GM19463 (cell line): ENCODE measurements at regions not wholly inside any gene's neighbourhood (a gene's known extent, or its start where the extent isn't known, plus 50 kb on each side); places are given as distances from the start of the nearest gene placed in this dataset.

Experiments used
- ATAC-seq: cut with Tn5 transposase; IDR thresholded peaks from one replicate; pipeline ENCODE4 v1.9.1; 2021; ENCODE audit warnings: mild to moderate bottlenecking, moderate library complexity; ENCODE audit not compliant: unreplicated experiment

GRCh38 chr11:11081776-11082175, 223.9 kb upstream of the ZBED5 start:
- no peak for ATAC-seq

- no peak for ATAC-seq
Observed at GRCh38 chr11:11081288-11081687, 223.4 kb upstream of the ZBED5 start.

- no peak for ATAC-seq
Observed at GRCh38 chr11:11078344-11079086, 220.7 kb upstream of the ZBED5 start.

DNA sequence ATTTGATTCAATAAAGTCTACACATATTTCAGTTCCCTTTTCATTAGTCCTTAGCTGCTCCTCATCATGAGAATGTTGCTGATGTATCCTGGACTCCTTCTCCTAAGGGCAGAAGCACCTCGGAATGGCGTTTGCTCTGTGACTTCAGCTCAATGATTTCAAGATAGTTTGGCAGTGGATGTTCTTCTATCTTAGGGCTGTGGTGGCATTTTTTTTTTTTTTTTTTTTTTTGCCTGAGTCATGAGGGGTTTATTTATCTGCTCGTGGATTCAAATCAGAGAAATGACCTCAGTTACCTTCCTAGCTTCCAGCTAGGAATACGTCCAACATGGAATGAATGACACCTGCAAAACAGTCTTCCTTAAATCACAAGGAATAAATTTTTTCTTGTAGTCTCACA, 220.0 kb upstream of the ZBED5 start:
- ATAC-seq = no peak

DNA sequence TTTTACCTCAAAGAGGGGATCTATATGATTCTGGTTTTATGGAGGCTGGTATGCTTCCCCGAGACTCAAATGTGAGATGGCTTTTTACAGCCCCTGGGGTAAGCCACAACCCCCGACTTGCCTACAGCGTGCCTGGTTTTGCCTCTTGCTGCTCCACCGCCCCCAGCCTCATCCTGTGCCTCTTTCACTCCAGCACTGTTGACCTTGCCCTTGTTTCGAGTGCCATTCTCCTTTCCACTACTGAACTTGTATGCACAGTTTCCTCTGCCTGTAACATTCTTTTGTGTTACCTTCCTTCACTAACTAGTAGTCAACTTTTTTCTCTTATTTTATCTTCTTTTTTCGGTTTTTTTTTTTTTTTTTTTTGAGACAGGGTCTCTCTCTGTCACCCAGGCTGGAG, 219.0 kb upstream of the ZBED5 start:
- ATAC-seq = no peak

- ATAC-seq = no peak
Observed at GRCh38 chr11:11076276-11076675, 218.4 kb upstream of the ZBED5 start.

GRCh38 chr11:11075515-11076171, 217.8 kb upstream of the ZBED5 start:
- ATAC-seq = no peak

DNA sequence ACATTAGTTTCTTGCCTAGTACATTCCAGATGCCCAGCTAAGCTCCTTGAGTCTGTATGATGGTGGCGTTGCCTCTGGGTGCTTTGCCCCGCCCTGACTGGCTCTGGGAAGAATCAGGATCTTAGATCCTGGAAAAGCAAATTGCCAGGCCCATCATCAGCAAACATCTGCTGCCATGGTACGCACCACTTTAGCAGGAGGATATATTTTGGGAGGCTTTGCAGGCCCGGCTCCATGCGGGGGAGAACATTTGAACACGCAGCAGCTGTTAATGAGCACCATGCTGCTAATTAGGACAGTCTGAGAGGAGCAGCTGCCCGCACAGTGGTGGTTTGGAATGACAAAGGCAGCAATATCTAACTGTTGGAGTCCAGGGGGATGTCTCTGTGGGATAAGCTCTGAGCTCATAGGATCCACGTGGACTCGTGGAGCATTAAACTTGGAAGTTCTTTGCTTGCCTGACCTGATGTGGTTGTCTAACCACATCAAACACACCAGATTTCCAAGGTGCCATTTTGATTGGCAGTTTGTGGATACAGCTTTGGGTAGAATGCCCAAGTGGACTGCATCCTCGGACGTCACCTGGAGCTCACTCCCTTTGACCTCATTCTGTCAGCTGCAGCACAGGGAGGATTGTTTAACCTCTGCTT, 217.0 kb upstream of the ZBED5 start:
- no peak for ATAC-seq

- no peak for ATAC-seq
Observed at GRCh38 chr11:11073996-11074395, 216.1 kb upstream of the ZBED5 start.

GRCh38 chr11:11072067-11072466, 214.2 kb upstream of the ZBED5 start:
- ATAC-seq = no peak

GRCh38 chr11:11071486-11071885, 213.6 kb upstream of the ZBED5 start:
- ATAC-seq = no peak

DNA sequence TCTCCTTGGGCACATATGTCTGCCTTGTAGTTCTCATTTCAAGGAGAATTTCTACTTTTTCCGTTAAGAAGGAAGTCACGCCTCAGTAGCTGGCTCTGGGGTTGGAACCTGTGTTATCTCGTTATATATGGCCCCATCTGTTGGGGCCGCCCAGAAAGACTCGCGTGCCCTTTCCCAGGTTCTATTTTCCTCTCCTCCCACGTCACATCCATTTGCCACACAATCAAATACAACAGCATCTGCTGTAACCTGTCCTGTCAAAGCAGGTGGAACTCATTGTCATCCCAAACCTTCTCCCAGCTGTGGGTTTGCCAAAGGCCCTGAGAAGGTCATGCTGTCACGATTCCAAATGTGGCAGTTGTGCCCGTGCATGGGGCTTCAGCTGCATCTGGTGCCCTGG, 213.1 kb upstream of the ZBED5 start:
- ATAC-seq = no peak

DNA sequence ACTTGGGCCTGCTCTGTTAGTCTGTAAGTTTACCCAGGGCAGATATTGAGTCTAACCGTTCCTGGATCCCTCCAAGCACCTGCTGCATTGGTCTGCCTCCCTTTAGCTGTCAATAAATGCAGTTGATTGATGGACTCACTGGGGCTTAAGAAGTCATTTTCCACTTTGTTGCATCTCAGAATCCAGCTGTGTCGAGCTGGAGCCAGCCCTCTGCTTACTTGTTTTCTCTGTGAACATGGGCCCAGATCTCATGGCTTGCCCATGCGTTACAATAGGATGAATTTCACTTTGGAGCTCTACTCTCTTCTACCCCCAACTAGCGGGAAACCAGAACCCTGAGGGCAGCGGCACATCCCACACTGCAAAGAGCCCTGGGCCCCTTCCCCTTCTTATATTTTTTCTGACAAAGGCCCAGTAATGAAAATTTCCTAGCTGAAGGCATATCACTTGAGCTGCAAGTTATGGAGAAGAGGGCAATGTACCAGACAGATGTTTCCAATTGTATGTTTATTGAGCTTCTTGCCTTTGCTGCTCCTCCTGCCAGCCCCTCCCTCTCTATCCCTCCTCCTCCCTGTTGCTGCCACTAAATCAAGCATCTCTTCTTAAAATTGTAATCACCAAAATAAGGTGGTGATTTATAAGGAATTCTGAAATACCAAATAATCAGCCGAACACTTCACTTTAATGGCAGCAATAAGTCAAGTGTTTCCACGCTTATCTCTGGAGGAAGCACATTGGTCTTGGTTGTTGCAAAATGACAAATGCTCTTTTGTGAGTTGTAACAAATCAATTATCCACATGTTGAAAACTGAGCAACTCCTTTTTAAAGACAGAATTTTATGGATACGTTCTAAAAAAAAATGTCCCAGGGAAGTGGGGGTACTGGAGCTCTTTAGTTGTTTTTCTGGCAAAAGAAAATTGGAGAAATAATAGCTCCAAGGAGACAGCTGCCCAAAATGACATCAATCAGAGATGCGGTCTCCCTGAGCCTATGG, 212.3 kb upstream of the ZBED5 start:
- no peak for ATAC-seq

DNA sequence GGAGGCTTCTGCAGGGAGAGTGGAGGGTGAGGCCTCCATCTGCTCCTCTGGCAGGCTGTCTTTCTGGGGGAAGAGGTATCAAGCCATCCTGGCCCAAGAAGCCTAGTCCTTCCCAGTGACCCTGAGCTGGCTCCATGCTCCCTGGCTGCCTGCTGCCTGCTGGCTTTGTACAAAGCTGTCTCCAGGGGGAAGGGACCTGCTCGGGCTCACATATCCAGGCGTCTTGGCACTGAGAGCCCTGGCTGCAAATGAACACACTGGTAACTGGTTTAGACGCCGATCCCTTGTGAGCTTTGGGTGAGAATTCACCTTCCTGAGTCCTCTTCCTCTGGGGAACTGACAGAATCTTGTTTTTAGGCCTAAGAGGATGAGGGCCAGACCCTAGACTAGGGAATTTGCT, 210.3 kb upstream of the ZBED5 start:
- ATAC-seq = no peak

GRCh38 chr11:11065396-11065795, 207.5 kb upstream of the ZBED5 start:
- ATAC-seq = no peak

DNA sequence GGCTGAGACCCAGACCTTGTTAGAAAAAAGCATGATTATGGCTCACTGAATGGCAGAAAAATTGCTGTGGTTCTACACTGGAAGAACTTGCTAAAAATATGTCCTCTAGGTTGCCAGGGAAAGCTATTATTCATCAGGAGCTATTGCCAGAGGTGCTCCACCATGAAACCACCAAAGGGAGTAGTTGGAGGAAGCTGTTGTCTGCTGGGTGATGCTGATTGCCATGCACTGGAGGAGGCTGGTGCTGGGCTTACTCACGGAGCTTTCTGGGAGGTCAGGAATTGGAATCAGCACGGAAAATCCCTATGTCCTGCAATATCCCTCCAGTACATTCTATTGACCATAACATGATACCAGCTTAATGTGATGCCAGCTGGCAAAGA, 199.6 kb upstream of the ZBED5 start:
- no peak for ATAC-seq

GRCh38 chr11:11056749-11057471, 199.1 kb upstream of the ZBED5 start:
- ATAC-seq = no peak

GRCh38 chr11:11056316-11056715, 198.5 kb upstream of the ZBED5 start:
- no peak for ATAC-seq

GRCh38 chr11:11047851-11048610, 190.2 kb upstream of the ZBED5 start:
- ATAC-seq = no peak

DNA sequence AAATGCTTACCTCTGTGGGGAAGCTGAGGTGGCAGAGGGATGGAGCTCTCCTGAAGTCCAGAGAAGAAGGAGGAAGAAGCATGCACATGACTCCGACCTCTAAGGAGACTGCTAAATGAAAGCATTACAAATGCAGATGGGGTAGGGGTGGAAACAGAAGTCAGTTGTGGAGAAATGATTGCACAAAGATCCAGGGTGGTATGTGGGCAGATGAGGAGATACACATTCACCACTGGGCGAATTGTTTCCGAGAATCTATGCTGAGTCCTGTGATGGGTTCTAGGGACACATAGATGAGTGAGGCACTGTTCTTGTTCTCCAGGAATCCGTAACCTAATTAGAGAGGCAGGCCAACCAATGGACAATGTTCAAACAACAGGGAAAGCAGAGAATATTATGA, 188.9 kb upstream of the ZBED5 start:
- ATAC-seq = no peak
